Prostate gland (tissue), 2 donors: ENCODE measurements at regions not wholly inside any gene's neighbourhood (a gene's known extent, or its start where the extent isn't known, plus 50 kb on each side); places are given as distances from the start of the nearest gene placed in this dataset.

Experiments
- CTCF ChIP-seq, 4 experiments: fragments of 200-600 bp in 2 of 4; fragments of 450-650 bp in 2 of 4; sonication (generic) in 2 of 4; IDR thresholded peaks; 1 replicate in 3 of 4; 2 replicates in 1 of 4; pipeline ENCODE4 v1.5.1; 2016 to 2019; ENCODE audit warnings: antibody characterized with exemption in 4 of 4, mild to moderate bottlenecking in 2 of 4, moderate library complexity in 2 of 4
- POLR2A ChIP-seq: fragments of 450-650 bp; IDR thresholded peaks from one replicate; pipeline ENCODE4 v1.6.1; 2016; ENCODE audit warnings: antibody characterized with exemption, mild to moderate bottlenecking
- POLR2AphosphoS5 ChIP-seq: sonication (generic); formaldehyde crosslinking; IDR thresholded peaks from one replicate; pipeline ENCODE4 v1.6.1; 2017; ENCODE audit warnings: antibody characterized with exemption

- no peak for TF ChIP-seq CTCF (IDR thresholded peaks at IDR 0.05)
- no peak for TF ChIP-seq POLR2AphosphoS5
- TF ChIP-seq POLR2A, result no peak
Measured at GRCh38 chr4:55758066-55758465, 61.5 kb upstream of the EXOC1L start.
